ENCODE measurements at regions not wholly inside any gene's neighbourhood (a gene's known extent, or its start where the extent isn't known, plus 50 kb on each side); places are given as distances from the start of the nearest gene placed in this dataset.

GRCh38 chr5:60248901-60249300 lies 355.4 kb upstream of the PDE4D start:
- no peak for DNase-seq (ENCODE audit: extremely low read depth in 1 of 11, low read depth in 9 of 11, low spot score in 4 of 11)

DNA sequence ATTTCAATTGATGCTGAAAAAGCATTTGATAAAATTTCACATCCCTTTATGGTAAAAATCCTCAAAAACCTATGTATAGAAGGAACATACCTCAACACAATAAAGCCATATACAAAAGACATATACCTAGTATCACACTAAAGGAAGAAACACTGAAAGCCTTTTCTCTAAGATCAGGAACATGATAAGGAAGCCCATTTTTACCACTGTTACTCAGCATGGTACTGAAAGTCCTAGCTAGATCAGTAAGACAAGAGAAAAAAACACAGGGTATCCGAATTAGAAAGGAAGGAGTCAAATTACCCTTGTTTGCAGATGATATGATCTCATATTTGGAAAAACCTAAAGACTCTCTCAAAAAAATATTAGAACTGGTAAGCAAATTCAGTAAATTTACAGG lies 350.2 kb upstream of the PDE4D start:
- DNase-seq (ENCODE audit: extremely low read depth in 1 of 11, low read depth in 9 of 11, low spot score in 4 of 11), result no peak

- no peak for DNase-seq (ENCODE audit: extremely low read depth in 1 of 11, low read depth in 9 of 11, low spot score in 4 of 11)
Measured at GRCh38 chr5:60232036-60232795, 338.7 kb upstream of the PDE4D start.

GRCh38 chr5:60230456-60230855 lies 336.9 kb upstream of the PDE4D start:
- no peak for DNase-seq (ENCODE audit: extremely low read depth in 1 of 11, low read depth in 9 of 11, low spot score in 4 of 11)

DNA sequence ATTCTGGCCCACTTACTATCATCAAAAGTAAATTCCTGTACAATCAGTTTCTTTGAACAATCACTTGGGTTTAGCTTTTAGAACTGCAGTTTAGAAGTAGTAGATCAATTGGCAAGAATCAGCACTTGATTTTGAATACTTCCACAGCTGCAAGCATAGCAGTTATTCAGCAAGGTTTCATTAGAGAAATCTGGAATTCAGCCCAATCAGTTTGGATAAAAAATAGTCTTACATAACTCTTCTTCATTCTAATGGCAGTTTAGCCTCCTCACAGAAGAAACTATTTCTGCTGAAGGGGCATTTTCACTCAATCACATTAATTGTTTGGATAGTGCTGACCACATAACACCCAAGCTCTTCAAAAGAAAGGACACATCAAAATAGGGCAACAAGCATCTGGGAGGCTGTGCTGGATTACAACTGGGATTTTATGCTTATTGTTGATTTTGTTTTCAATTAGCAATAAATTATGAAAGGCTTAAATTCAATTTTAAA lies 336.2 kb upstream of the PDE4D start:
- no peak for DNase-seq (ENCODE audit: extremely low read depth in 1 of 11, low read depth in 9 of 11, low spot score in 4 of 11)

DNA sequence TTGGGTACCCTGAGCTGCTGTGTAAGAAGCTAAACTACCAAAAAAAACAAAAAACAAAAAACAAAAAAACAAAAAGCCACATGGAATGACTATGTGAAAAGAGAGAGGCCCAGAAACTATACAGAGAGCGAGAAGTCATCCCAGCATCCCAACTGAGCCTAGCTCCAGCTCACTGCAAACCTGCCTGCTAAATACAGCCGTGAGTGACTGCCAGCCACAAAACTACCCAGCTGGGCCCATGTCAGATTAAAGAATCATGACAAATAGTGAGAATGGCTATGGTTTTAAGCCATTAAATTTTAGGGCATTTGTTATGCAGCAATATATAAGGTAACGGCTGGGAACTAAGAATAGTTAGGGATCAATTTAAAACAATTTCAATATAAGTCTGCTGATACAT lies 335.1 kb upstream of the PDE4D start:
- DNase-seq (ENCODE audit: extremely low read depth in 1 of 11, low read depth in 9 of 11, low spot score in 4 of 11), result no peak

DNA sequence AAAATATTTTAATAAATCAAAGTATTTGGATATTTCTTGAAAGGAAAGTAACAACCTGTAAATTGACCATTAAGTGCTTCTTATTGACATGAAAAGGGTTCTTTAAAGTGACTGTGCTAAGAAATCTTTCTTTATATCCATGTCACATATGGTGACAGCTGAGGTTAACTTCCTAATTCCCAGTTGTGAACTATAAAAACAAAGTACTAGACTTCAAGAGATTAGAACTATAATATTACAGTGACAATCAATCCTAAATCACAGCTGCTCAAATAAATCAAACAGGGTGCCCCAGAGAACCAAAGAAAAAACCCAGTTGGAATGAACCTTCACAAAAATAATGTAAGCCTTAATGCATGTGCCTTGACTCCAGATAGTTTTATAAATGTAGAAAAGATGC lies 332.6 kb upstream of the PDE4D start:
- DNase-seq (ENCODE audit: extremely low read depth in 1 of 11, low read depth in 9 of 11, low spot score in 4 of 11), result no peak

DNA sequence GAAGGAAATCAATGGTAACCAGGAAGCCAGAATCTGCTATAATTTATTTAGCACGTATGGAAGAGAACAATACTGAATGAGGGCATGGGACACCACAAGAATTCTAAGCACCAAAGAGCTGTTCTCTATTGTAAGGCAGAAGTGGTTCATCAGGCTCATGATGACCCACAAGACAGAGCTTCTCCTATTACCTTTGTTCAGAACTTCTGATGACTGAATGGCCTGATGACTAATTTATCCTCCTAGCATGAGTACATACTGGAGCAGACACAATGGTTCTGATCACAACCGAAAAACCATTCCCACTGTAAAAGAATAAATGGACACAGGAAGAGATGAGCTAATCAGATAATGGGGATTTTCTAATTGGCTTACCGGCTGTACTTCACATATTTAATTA lies 329.8 kb upstream of the PDE4D start:
- DNase-seq (ENCODE audit: extremely low read depth in 1 of 11, low read depth in 9 of 11, low spot score in 4 of 11), result no peak

GRCh38 chr5:60219921-60220320 lies 326.4 kb upstream of the PDE4D start:
- DNase-seq (ENCODE audit: extremely low read depth in 1 of 11, low read depth in 9 of 11, low spot score in 4 of 11), result no peak

DNA sequence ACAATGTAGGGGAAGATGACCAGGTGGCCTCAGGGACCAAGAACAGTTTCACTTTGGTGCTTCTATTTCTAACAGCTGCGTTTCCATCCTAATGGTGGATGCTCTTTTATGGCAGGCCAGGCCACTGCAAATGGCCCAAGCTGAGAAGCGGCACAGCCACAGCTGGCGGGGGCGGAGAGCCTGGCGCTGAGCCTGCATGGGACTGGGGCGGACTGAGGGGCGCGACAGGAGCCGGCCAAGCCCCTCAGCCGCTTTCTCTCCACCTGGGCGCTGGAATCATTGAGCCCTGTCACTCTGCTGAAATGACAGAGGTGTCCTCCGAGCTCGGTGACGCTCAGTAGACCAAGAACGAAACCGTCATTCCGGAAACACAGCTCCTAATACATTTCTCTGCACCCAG lies 317.3 kb upstream of the PDE4D start:
- DNase-seq (ENCODE audit: extremely low read depth in 1 of 11, low read depth in 9 of 11, low spot score in 4 of 11), result no peak

- no peak for DNase-seq (ENCODE audit: extremely low read depth in 1 of 11, low read depth in 9 of 11, low spot score in 4 of 11)
Measured at GRCh38 chr5:60209146-60209840, 315.8 kb upstream of the PDE4D start.

DNA sequence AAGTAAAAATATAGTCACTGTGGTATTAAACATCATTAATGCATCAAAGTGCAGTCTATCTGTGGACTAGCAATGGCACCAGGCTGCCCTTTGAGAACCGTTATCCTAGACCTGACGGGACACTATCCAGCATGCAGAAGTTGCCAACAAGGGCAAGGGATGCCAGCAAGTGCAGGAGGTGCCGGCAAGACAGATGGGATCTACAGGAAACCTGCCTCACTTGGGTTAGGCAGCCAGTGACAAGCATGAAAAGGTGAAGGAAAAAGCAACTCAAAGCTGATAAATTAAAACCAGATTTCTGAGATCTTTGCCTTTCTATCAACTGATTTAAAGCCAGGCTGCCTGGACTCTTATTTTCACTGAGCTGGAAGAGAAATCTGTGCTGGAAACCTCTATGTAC lies 315.2 kb upstream of the PDE4D start:
- DNase-seq (ENCODE audit: extremely low read depth in 1 of 11, low read depth in 9 of 11, low spot score in 4 of 11), result no peak

- DNase-seq (ENCODE audit: extremely low read depth in 1 of 11, low read depth in 9 of 11, low spot score in 4 of 11), result no peak
Measured at GRCh38 chr5:60207040-60207439, 313.5 kb upstream of the PDE4D start.

GRCh38 chr5:60206234-60206633 lies 312.7 kb upstream of the PDE4D start:
- DNase-seq (ENCODE audit: extremely low read depth in 1 of 11, low read depth in 9 of 11, low spot score in 4 of 11), result no peak

DNA sequence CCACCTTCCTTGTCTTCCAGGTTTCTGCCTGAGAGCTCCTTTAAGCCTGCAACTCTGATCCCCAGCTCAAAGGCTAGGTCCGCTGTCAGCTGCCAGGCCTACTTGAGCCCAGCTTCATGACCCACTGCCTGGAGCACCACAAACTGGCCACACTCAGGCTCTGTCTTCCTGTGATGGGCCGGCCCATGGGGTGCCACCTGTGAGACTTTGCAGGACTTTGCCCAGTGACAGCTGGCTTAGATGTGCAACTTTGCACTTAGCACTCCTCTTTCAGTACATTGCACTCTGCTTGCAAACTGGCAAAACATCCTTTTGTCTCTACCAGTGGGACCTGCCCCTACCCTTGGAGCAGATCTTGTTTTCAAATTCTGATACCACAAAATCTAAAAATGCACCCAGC lies 311.5 kb upstream of the PDE4D start:
- DNase-seq (ENCODE audit: extremely low read depth in 1 of 11, low read depth in 9 of 11, low spot score in 4 of 11), result no peak

DNA sequence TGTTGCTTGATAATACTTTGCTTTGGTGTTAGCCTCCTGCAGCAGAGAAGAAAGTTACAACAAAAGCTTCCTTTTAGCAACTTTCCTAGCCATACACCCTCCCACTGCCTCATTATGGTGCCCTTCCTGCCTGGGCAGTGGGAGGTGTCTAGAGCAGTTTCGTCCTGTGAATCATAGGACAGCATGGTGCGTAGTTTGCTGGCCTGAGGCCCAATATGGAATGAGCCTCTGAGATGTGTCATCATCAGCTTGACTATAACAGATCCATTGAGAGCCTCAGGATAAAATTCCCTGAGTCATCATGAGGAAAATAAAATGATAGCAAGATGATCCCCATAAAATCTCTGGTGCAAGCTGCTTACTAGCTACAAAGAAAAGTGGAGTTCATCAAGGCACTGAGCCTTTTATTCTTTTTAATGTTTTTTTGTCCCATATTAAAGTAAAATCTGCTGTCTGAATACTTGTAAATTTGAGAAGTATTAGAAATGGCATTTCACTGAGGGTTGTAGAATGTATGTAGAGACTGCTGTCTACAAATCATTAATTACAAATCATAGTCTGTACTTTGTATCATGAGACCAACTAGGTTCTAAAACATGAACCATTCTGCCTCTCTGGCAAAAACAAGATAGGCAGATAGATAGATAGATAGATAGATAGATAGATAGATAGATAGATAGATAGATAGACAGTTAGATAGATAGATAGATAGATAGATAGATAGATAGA lies 303.0 kb upstream of the PDE4D start:
- DNase-seq (ENCODE audit: extremely low read depth in 1 of 11, low read depth in 9 of 11, low spot score in 4 of 11), result no peak

- no peak for DNase-seq (ENCODE audit: extremely low read depth in 1 of 11, low read depth in 9 of 11, low spot score in 4 of 11)
Measured at GRCh38 chr5:60195551-60195950, 302.0 kb upstream of the PDE4D start.

- DNase-seq (ENCODE audit: extremely low read depth in 1 of 11, low read depth in 9 of 11, low spot score in 4 of 11), result no peak
Measured at GRCh38 chr5:60195083-60195482, 301.6 kb upstream of the PDE4D start.

DNA sequence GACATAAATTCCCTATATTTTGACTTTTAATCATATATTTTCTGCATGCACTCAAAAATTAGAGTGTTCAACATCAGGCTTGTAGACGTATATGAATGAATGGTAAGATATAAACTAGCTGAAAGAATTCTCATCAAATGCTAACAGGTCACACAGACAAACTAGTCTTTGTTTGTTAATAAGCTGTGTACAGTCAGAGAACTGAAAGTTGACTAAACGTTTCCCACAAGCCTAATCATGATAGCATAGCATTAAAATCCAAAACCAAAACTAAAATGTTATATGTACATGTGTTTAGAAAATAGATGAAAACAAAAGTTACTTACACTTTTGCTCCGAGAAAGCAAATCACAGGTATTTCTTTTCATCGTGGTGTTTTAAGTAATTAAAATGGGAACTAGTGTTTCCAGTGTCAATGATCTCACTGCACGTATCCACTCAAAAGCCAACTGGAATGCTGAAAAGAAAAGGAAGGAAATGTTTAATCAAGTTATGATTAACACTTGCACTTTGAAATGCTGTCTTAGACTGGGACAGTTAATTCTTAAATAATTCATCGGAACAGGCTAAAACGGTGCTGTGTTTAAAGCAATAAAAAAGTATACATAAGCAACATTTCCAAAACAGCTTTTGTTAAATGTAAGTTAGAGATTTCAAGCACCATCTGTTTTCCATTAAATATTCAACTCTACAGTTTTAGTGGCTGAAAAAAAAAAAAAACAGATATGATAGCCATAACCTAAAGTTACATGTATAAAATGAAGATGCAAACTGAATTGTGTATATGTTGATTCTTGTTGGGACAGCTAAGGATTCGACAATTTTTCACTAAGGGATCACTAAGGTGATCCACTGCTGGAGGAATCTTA lies 291.9 kb upstream of the PDE4D start:
- DNase-seq (ENCODE audit: extremely low read depth in 1 of 11, low read depth in 9 of 11, low spot score in 4 of 11), result peak in 1 of 11 donors; percentile 13

All from renal cortex interstitium (tissue), 11 donors.